IMR-90 (cell line): ENCODE measurements at regions not wholly inside any gene's neighbourhood (a gene's known extent, or its start where the extent isn't known, plus 50 kb on each side); places are given as distances from the start of the nearest gene placed in this dataset.

ENCODE experiments used
- ATAC-seq: fragments of 200-7000 bp; cut with Tn5 transposase; 2 replicates; pipeline ENCODE4 v1.9.1; 2020; ENCODE audit warnings: low read depth, mild to moderate bottlenecking, moderate library complexity
- BruUV-seq: library from RNA; stranded (reverse); fragments of 400-500 nt; replicated peaks from 2 replicates; lab custom pipeline; 2021; lab: Mats Ljungman, UMichigan
- CTCF ChIA-PET: fragments of 300-600 bp; formaldehyde crosslinking; extraction: SDS; loops from one replicate; lab custom pipeline; 2021; ENCODE audit warnings: antibody characterized with exemption; lab: Yijun Ruan, JAX
- POLR2A ChIA-PET: fragments of 300-600 bp; sonication (Branson Sonifier 250); formaldehyde crosslinking; loops from one replicate; lab custom pipeline; 2022; ENCODE audit warnings: antibody characterized with exemption; ENCODE audit not compliant: unreplicated experiment; lab: Charles Lee
- DNase-seq: peaks from one replicate; pipeline ENCODE4 v3.0.0; 2013
- H2AFZ ChIP-seq: replicated peaks from 2 replicates; pipeline ENCODE3; 2013; ENCODE audit warnings: low read length, mild to moderate bottlenecking; ENCODE audit not compliant: poor library complexity
- H2AK5ac ChIP-seq: 2 replicates; pipeline ENCODE4 v1.6.1; 2013; ENCODE audit warnings: low read depth, low read length, inconsistent platforms
- H2AK9ac ChIP-seq: replicated peaks from 2 replicates; pipeline ENCODE3; 2013; ENCODE audit warnings: mild to moderate bottlenecking, low read depth, low read length, moderate library complexity; ENCODE audit not compliant: poor library complexity
- H2BK120ac ChIP-seq: 2 replicates; pipeline ENCODE4 v1.6.1; 2013; ENCODE audit warnings: low read depth, low read length, inconsistent platforms
- H2BK15ac ChIP-seq: 3 replicates; pipeline ENCODE4 v1.6.1; 2013; ENCODE audit warnings: low read depth, low read length, inconsistent platforms
- H2BK20ac ChIP-seq: 2 replicates; pipeline ENCODE4 v1.6.1; 2013; ENCODE audit warnings: low read depth, mild to moderate bottlenecking, inconsistent platforms, low read length, moderate library complexity
- H2BK5ac ChIP-seq: 2 replicates; pipeline ENCODE4 v1.6.1; 2013; ENCODE audit warnings: mild to moderate bottlenecking, low read depth, low read length, inconsistent platforms; ENCODE audit not compliant: poor library complexity, severe bottlenecking
- H3K14ac ChIP-seq: replicated peaks from 2 replicates; pipeline ENCODE4 v1.6.1; 2013; ENCODE audit warnings: low read depth, low read length, inconsistent platforms
- H3K18ac ChIP-seq: 2 replicates; pipeline ENCODE4 v1.6.1; 2013; ENCODE audit warnings: low read depth, low read length, control low read depth
- H3K23ac ChIP-seq: 2 replicates; pipeline ENCODE4 v1.6.1; 2013; ENCODE audit warnings: low read depth, low read length, inconsistent platforms
- H3K27ac ChIP-seq: 2 replicates; pipeline ENCODE4 v1.5.1; 2013; ENCODE audit warnings: mild to moderate bottlenecking, control low read depth, low read length; ENCODE audit not compliant: insufficient read depth
- H3K27me3 ChIP-seq: 2 replicates; pipeline ENCODE4 v1.6.1; 2013; ENCODE audit warnings: low read length; ENCODE audit not compliant: control insufficient read depth, insufficient read depth
- H3K36me3 ChIP-seq: 2 replicates; pipeline ENCODE4 v1.6.1; 2013; ENCODE audit warnings: low read length, mixed read lengths; ENCODE audit not compliant: control insufficient read depth, insufficient read depth
- H3K4ac ChIP-seq: 2 replicates; pipeline ENCODE4 v1.6.1; 2013; ENCODE audit warnings: low read depth, low read length, inconsistent platforms
- H3K4me1 ChIP-seq: 2 replicates; pipeline ENCODE4 v1.6.1; 2013; ENCODE audit warnings: low read length, mixed read lengths; ENCODE audit not compliant: control insufficient read depth, insufficient read depth
- H3K4me2 ChIP-seq: 2 replicates; pipeline ENCODE4 v1.6.1; 2013; ENCODE audit warnings: low read depth, mild to moderate bottlenecking, control low read depth, low read length, moderate library complexity
- H3K4me3 ChIP-seq: 2 replicates; pipeline ENCODE4 v1.5.1; 2013; ENCODE audit warnings: low read depth, mild to moderate bottlenecking, control low read depth, low read length, moderate library complexity; ENCODE audit not compliant: insufficient read depth
- H3K56ac ChIP-seq: 2 replicates; pipeline ENCODE4 v1.6.1; 2013; ENCODE audit warnings: low read length, inconsistent platforms; ENCODE audit not compliant: insufficient read depth; ENCODE audit errors: extremely low read depth
- H3K79me1 ChIP-seq, 2 experiments: 2 replicates each; pipeline ENCODE4 v1.6.1; 2013; ENCODE audit warnings: low read length in 2 of 2, inconsistent platforms in 1 of 2, low read depth in 1 of 2
- H3K9ac ChIP-seq: 2 replicates; pipeline ENCODE4 v1.6.1; 2013; ENCODE audit warnings: low read depth, low read length, control low read depth
- H3K9me1 ChIP-seq: 2 replicates; pipeline ENCODE4 v1.6.1; 2013; ENCODE audit warnings: low read length, inconsistent platforms; ENCODE audit not compliant: insufficient read depth
- H3K9me3 ChIP-seq: 2 replicates; pipeline ENCODE4 v1.6.1; 2013; ENCODE audit warnings: low read length; ENCODE audit not compliant: control insufficient read depth, insufficient read depth
- H4K20me1 ChIP-seq: 2 replicates; pipeline ENCODE4 v1.6.1; 2013; ENCODE audit warnings: low read length, inconsistent platforms; ENCODE audit not compliant: insufficient read depth
- H4K5ac ChIP-seq: 2 replicates; pipeline ENCODE4 v1.6.1; 2013; ENCODE audit warnings: mild to moderate bottlenecking, low read depth, low read length, control low read depth
- H4K8ac ChIP-seq, 2 experiments: 2 replicates each; pipeline ENCODE4 v1.6.1; 2013; ENCODE audit warnings: low read depth in 2 of 2, low read length in 2 of 2, control low read depth in 1 of 2, inconsistent platforms in 1 of 2
- H4K91ac ChIP-seq: 2 replicates; pipeline ENCODE4 v1.6.1; 2013; ENCODE audit warnings: low read depth, low read length, inconsistent platforms; ENCODE audit not compliant: insufficient read depth
- CTCF ChIP-seq: conservative IDR thresholded peaks from 2 replicates; pipeline ENCODE4 v1.5.1; 2012; ENCODE audit warnings: mild to moderate bottlenecking, low read depth, low read length, improper control_type of control experiment
- NFE2L2 ChIP-seq: fragments of 150-350 bp; IDR thresholded peaks from 2 replicates; pipeline ENCODE4 v1.6.1; 2016; ENCODE audit warnings: low read depth, mild to moderate bottlenecking, low read length
- RCOR1 ChIP-seq: IDR thresholded peaks from 2 replicates; pipeline ENCODE4 v1.6.1; 2012; ENCODE audit warnings: mild to moderate bottlenecking, low read length, improper control_type of control experiment; ENCODE audit not compliant: insufficient replicate concordance
- WGBS, 2 experiments: methylation state at CpG; one replicate each; pipeline versions ENCODE4 v1.1.5 to v1.1.7; 2013; ENCODE audit warnings: missing lambda C conversion rate in 2 of 2; ENCODE audit not compliant: insufficient read length in 1 of 2; ENCODE audit errors: extremely low coverage in 2 of 2; 5-methylcytosine and 5-hydroxymethylcytosine counted together
- dilution Hi-C: fragments of 300-500 bp; cut with HindIII; formaldehyde crosslinking; loops from one replicate; pipeline ENCODE4 v1.14.3; 2018; ENCODE audit warnings: low sequenced_read_pairs; ENCODE audit not compliant: unreplicated experiment
- in situ Hi-C: fragments of 300-500 bp; cut with MboI; formaldehyde crosslinking; loops from 3 replicates; pipeline ENCODE4 v1.14.3; 2019; ENCODE audit warnings: low sequenced_read_pairs, inconsistent platforms, mixed read lengths
- intact Hi-C: fragments of 100-400 bp; cut with micrococcal nuclease; formaldehyde crosslinking; loops from 2 replicates; pipeline ENCODE4 v1.10.0; 2022

- in situ Hi-C loops, result no loop called here
- no TSS peak for BruUV-seq
These were observed 129.3 kb upstream of the SLC44A1 start for GRCh38 chr9:105114964-105115728.

More at GRCh38 chr9:105114964-105115728, 129.3 kb upstream of the SLC44A1 start:
- no peak; the same call in 1 of the 2 replicates for ATAC-seq
- no peak overlapping the region for H2BK15ac ChIP-seq
- H3K27me3 ChIP-seq, result no peaks in the 10 kb centered on the region
- no peak overlapping the region for H3K4me2 ChIP-seq
- peak; percentile 33 for DNase-seq
- intact Hi-C loops, result no loop called here
- H3K18ac ChIP-seq, result no peak overlapping the region
- no peak overlapping the region for H3K27ac ChIP-seq
- ChIA-PET CTCF (no interaction called here), POLR2A (no interaction called here)
- dilution Hi-C loops, result no loop called here
- no peak overlapping the region for H2BK5ac ChIP-seq
- WGBS, 2 experiments, result 50% methylated on average over 2 of the region's 11 CpGs; no CpG with 5 or more reads in 1 of the 2 experiments
- no peak overlapping the region for H4K5ac ChIP-seq
- no peak overlapping the region; the same call in 1 of the 2 replicates for H2BK120ac ChIP-seq
- no peak overlapping the region for H2AK5ac ChIP-seq
- no peak overlapping the region for H3K14ac ChIP-seq
- H4K20me1 ChIP-seq, result no peaks in the 10 kb centered on the region
- H2AK9ac ChIP-seq, result no peak overlapping the region
- 0 out of 4 replicates have a peak overlapping the region, but pooled peaks of 1 of the 2 experiments have one; percentile 31 for H4K8ac ChIP-seq
- H3K4me3 ChIP-seq, result no peak overlapping the region
- no peaks in the 10 kb centered on the region for H3K9me3 ChIP-seq
- H2BK20ac ChIP-seq, result no peak overlapping the region
- H3K4ac ChIP-seq, result no peak overlapping the region
- H3K36me3 ChIP-seq, result no peaks in the 10 kb centered on the region
- H4K91ac ChIP-seq, result no peak overlapping the region
- peaks cover 3% of the 10 kb centered on the region for H3K4me1 ChIP-seq
- H2AFZ ChIP-seq, result no peak overlapping the region
- H3K9ac ChIP-seq, result no peak overlapping the region
- H3K79me1 ChIP-seq, result no peaks in the 10 kb centered on the region
- peaks cover 5% of the 10 kb centered on the region; the same call in 1 of the 2 replicates for H3K9me1 ChIP-seq
- H3K23ac ChIP-seq, result no peak overlapping the region
- TF ChIP-seq CTCF (no peak), RCOR1 (no peak), NFE2L2 (no peak)
- no peak overlapping the region for H3K56ac ChIP-seq
